ENCODE measurements at regions not wholly inside any gene's neighbourhood (a gene's known extent, or its start where the extent isn't known, plus 50 kb on each side); places are given as distances from the start of the nearest gene placed in this dataset.

GRCh38 chr9:13841746-13842462 is 472.0 kb downstream of the NFIB start:
- Histone ChIP-seq H3K4me3 (ENCODE audit: low read depth, low read length) (no peak overlapping the region), H3K27ac (no peak overlapping the region), H3K9me3 (ENCODE audit: severe bottlenecking) (no peaks in the 10 kb centered on the region), H3K27me3 (ENCODE audit: insufficient read depth, low read depth, severe bottlenecking) (no peaks in the 10 kb centered on the region), H3K36me3 (no peaks in the 10 kb centered on the region)
- DNase-seq, result no peak
- TF ChIP-seq, protein P1, sequence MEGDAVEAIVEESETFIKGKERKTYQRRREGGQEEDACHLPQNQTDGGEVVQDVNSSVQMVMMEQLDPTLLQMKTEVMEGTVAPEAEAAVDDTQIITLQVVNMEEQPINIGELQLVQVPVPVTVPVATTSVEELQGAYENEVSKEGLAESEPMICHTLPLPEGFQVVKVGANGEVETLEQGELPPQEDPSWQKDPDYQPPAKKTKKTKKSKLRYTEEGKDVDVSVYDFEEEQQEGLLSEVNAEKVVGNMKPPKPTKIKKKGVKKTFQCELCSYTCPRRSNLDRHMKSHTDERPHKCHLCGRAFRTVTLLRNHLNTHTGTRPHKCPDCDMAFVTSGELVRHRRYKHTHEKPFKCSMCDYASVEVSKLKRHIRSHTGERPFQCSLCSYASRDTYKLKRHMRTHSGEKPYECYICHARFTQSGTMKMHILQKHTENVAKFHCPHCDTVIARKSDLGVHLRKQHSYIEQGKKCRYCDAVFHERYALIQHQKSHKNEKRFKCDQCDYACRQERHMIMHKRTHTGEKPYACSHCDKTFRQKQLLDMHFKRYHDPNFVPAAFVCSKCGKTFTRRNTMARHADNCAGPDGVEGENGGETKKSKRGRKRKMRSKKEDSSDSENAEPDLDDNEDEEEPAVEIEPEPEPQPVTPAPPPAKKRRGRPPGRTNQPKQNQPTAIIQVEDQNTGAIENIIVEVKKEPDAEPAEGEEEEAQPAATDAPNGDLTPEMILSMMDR (IDR thresholded peaks at IDR 0.05; ENCODE audit: low read depth, low read length), result no peak

DNA sequence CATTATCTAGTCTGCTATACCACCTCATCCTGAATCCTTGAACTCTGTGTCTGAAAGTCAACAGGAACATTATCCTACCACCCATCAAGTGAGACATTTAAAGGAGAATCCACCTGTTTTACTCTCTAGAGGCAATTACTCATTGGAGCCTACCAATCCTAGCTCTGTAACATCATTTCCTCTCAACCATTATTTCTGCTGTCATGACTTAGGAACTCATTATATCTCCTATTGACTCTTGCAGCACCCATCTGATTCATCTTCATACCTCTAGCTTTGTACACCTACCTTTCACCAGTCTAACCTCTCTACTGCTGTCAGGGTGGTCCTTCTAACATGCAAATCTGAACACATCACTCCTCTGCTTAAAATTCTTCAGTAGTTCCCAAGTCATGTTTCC is 481.5 kb downstream of the NFIB start:
- no peaks in the 10 kb centered on the region for H3K27me3 ChIP-seq (ENCODE audit: insufficient read depth, low read depth, severe bottlenecking)
- TF ChIP-seq, protein P1 (IDR thresholded peaks at IDR 0.05; ENCODE audit: low read depth, low read length), result no peak
- no peaks in the 10 kb centered on the region for H3K9me3 ChIP-seq (ENCODE audit: severe bottlenecking)
- no peak overlapping the region for H3K27ac ChIP-seq
- no peaks in the 10 kb centered on the region for H3K36me3 ChIP-seq
- DNase-seq, result no peak
- no peak overlapping the region for H3K4me3 ChIP-seq (ENCODE audit: low read depth, low read length)

- no peak for DNase-seq
- Histone ChIP-seq H3K9me3 (ENCODE audit: severe bottlenecking) (no peaks in the 10 kb centered on the region), H3K4me3 (ENCODE audit: low read depth, low read length) (no peak overlapping the region), H3K27ac (no peak overlapping the region), H3K36me3 (no peaks in the 10 kb centered on the region), H3K27me3 (ENCODE audit: insufficient read depth, low read depth, severe bottlenecking) (no peaks in the 10 kb centered on the region)
- TF ChIP-seq, protein P1 (IDR thresholded peaks at IDR 0.05; ENCODE audit: low read depth, low read length), result no peak
These were observed 490.9 kb downstream of the NFIB start for GRCh38 chr9:13823026-13823425.

- Histone ChIP-seq H3K9me3 (ENCODE audit: severe bottlenecking) (no peaks in the 10 kb centered on the region), H3K27ac (no peak overlapping the region), H3K27me3 (ENCODE audit: insufficient read depth, low read depth, severe bottlenecking) (no peaks in the 10 kb centered on the region), H3K4me3 (ENCODE audit: low read depth, low read length) (no peak overlapping the region), H3K36me3 (no peaks in the 10 kb centered on the region)
- DNase-seq, result no peak
- TF ChIP-seq, protein P1 (IDR thresholded peaks at IDR 0.05; ENCODE audit: low read depth, low read length), result no peak
These were observed 496.1 kb downstream of the NFIB start for GRCh38 chr9:13817754-13818278.

DNA sequence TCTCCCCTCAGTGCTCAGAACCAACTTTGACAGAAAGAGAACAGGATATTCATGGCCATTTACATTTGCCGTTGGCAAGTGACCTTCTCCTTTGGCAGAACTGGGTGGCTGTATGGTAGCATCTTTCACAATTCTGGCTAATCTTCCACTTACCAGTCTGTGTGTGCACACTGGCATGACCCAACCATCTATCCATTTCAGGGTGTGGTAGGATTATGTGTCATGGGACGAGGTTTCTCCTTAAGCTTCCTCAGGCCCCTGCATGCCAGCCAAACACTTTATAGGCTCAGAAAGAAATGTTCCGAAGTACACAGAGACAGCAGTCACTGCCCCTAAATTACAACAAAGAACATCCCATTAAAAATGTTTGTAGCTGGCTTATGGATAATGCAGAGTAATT is 497.1 kb downstream of the NFIB start:
- Histone ChIP-seq H3K9me3 (ENCODE audit: severe bottlenecking) (no peaks in the 10 kb centered on the region), H3K27me3 (ENCODE audit: insufficient read depth, low read depth, severe bottlenecking) (no peaks in the 10 kb centered on the region), H3K36me3 (no peaks in the 10 kb centered on the region), H3K4me3 (ENCODE audit: low read depth, low read length) (no peak overlapping the region), H3K27ac (no peak overlapping the region)
- TF ChIP-seq, protein P1 (IDR thresholded peaks at IDR 0.05; ENCODE audit: low read depth, low read length), result no peak
- DNase-seq, result no peak
